Bronchial epithelial cell (primary cell): ENCODE measurements at regions not wholly inside any gene's neighbourhood (a gene's known extent, or its start where the extent isn't known, plus 50 kb on each side); places are given as distances from the start of the nearest gene placed in this dataset.

Experiments
- DNase-seq: peaks from one replicate; pipeline ENCODE4 v3.0.0-alpha.2; 2010; ENCODE audit warnings: low read depth
- FAIRE-seq: peaks from 2 replicates; lab custom pipeline; 2011; peaks lifted over from hg19 to GRCh38; lab: Jason Lieb, UNC
- H3K27me3 ChIP-seq: 2 replicates; pipeline ENCODE4 v1.5.1; 2011; ENCODE audit warnings: low read length; ENCODE audit not compliant: control insufficient read depth, insufficient read depth
- H3K36me3 ChIP-seq: 2 replicates; pipeline ENCODE4 v1.5.1; 2011; ENCODE audit warnings: low read length; ENCODE audit not compliant: control insufficient read depth, insufficient read depth
- H3K4me3 ChIP-seq: 2 replicates; pipeline ENCODE4 v1.5.1; 2011; ENCODE audit warnings: mild to moderate bottlenecking, low read depth, low read length, control low read depth
- TF ChIP-seq, protein P1 (sequence below): IDR thresholded peaks from 2 replicates; pipeline ENCODE4 v1.5.1; 2011; ENCODE audit warnings: mild to moderate bottlenecking, moderate library complexity, low read length, control low read depth, inconsistent platforms; ENCODE audit not compliant: insufficient read depth, severe bottlenecking

DNA sequence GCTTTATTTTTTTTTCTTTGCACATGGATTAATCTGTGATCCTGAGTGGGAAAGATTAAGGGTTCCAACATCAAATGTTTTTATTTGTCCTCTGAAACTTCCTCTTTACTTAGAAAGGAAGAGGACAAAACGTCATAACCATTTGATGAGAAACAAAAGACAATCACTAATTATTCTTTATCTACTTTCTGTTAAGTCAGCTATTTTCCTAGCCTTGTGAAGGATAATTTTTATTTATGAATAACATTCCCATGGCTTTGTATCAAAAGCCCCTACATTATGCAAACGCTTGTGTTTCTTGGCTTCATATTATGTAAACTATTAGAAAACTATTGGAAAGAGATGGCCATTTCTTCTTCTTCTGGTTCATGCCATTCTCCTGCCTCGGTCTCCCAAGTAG lies 677.6 kb downstream of the CDY2B start:
- TF ChIP-seq, protein P1, sequence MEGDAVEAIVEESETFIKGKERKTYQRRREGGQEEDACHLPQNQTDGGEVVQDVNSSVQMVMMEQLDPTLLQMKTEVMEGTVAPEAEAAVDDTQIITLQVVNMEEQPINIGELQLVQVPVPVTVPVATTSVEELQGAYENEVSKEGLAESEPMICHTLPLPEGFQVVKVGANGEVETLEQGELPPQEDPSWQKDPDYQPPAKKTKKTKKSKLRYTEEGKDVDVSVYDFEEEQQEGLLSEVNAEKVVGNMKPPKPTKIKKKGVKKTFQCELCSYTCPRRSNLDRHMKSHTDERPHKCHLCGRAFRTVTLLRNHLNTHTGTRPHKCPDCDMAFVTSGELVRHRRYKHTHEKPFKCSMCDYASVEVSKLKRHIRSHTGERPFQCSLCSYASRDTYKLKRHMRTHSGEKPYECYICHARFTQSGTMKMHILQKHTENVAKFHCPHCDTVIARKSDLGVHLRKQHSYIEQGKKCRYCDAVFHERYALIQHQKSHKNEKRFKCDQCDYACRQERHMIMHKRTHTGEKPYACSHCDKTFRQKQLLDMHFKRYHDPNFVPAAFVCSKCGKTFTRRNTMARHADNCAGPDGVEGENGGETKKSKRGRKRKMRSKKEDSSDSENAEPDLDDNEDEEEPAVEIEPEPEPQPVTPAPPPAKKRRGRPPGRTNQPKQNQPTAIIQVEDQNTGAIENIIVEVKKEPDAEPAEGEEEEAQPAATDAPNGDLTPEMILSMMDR = no peak
- H3K36me3 ChIP-seq = no peaks in the 10 kb centered on the region
- FAIRE-seq (no peak), DNase-seq (no peak)
- H3K4me3 ChIP-seq = no peak overlapping the region
- H3K27me3 ChIP-seq = no peaks in the 10 kb centered on the region

DNA sequence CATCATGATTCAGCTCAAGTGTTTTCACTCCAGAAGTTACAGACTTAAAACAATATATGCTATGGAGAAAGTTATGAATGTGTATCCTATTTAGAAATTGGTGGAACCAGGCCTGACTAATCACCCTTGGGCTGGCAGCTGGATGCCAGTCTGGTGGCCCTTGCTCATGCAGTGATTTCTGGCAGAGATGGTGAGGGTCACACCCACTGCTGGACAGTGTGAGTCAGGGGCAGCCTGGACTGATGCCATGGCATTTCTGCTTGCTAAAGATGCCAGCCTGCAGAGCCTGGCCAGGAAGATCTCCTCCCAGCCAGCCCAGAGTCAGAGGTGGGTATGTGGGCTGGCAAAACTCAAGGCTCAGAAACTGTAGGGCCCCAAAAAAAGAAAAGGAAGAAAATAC lies 695.7 kb downstream of the CDY2B start:
- DNase-seq = peak; percentile 15
- H3K27me3 ChIP-seq = no peaks in the 10 kb centered on the region
- no peak for FAIRE-seq
- no peak overlapping the region for H3K4me3 ChIP-seq
- no peaks in the 10 kb centered on the region for H3K36me3 ChIP-seq
- TF ChIP-seq, protein P1 = no peak

DNA sequence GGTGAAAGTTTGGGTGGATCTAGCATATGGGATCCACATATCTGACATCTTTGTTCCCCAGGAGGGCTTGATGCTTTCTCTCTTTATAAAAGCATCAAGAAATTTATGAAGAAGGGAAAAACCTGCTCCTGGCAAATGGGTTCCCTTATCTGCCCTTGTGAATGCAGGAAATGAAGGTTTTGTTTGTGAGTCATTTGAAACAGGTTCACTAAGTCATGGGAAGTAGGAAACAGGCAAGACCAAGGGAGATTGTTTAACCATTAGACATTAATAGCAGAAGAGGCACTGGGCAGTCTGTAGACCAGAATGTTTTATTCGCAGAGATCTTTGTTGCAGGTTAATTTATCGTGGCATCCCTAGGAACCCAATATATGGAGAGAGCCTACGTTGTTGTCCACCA lies 713.1 kb downstream of the CDY2B start:
- H3K27me3 ChIP-seq = no peaks in the 10 kb centered on the region
- no peaks in the 10 kb centered on the region for H3K36me3 ChIP-seq
- TF ChIP-seq, protein P1 = no peak
- no peak overlapping the region for H3K4me3 ChIP-seq
- DNase-seq (peak; percentile 33), FAIRE-seq (no peak)

DNA sequence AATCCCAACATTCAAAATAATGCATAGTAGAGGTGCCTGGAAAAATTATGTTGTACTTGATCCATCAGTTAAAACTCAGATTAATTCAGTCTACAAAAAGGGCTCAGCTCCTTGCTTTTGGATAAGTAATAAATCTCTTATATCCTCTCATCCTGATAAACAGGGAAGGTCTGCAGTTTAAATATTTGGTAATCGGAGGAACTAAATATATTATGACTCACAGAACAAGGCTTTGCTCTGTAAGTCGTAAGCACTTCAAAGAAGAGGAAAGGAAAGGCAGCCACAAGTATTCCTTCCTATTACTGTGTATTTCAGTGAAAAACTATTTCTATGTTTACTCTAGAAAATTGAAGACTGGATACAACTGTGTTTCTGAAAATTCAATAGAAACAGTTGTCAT lies 757.9 kb downstream of the CDY2B start:
- Histone ChIP-seq H3K27me3 (no peaks in the 10 kb centered on the region), H3K36me3 (no peaks in the 10 kb centered on the region), H3K4me3 (no peak overlapping the region)
- FAIRE-seq (no peak), DNase-seq (peak; percentile 6)
- TF ChIP-seq, protein P1 = no peak

DNA sequence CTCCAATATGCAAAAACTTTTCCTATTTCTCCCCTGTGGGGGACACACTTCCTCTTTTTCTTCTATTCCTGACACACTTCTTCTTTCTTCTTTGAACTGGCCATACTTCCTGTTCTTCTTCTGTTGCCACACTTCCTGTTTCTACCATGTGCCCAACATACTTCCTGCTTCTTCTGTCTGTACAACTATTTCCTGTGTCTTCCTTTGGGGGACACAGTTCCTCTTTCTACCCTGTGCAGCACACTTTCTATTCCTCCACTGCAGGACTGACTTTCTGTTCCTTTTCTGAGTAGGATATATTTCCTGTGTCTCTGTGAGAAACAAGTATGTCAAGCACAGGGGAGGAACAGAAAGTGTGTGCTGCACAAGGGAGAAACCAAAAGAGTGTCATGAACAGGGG lies 794.7 kb downstream of the CDY2B start:
- FAIRE-seq (no peak), DNase-seq (no peak)
- Histone ChIP-seq H3K36me3 (no peaks in the 10 kb centered on the region), H3K4me3 (no peak overlapping the region), H3K27me3 (no peaks in the 10 kb centered on the region)
- TF ChIP-seq, protein P1 = no peak

DNA sequence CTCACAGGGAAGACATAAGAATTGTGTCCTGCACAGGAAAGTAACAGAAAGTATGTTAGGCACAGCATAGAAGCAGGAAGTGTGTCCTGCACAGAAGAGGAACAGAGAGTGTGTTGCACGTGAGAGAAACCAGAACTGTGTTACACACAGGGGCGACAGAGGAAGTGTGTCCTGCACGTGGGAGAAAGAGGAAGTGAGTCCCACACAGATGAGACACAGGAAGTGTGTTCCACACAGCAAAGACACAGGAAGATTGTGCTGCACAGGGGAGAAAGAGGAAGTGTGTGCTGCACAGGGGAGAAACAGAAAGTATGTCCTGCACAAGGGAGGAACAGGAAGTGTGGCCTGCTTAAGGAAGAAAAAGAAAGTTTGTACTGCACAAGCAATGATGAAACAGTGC lies 800.1 kb downstream of the CDY2B start:
- no peak overlapping the region for H3K4me3 ChIP-seq
- H3K27me3 ChIP-seq = no peaks in the 10 kb centered on the region
- TF ChIP-seq, protein P1 = no peak
- DNase-seq = no peak
- no peaks in the 10 kb centered on the region for H3K36me3 ChIP-seq
- no peak for FAIRE-seq
